ENCODE measurements at regions not wholly inside any gene's neighbourhood (a gene's known extent, or its start where the extent isn't known, plus 50 kb on each side); places are given as distances from the start of the nearest gene placed in this dataset.

- peak; percentile 28 for DNase-seq (ENCODE audit: low read depth)
- H3K4me3 ChIP-seq (ENCODE audit: low read depth, low read length), result no peak overlapping the region
- TF ChIP-seq CTCF (IDR thresholded peaks at IDR 0.05; ENCODE audit: insufficient read depth, low read length), result no peak
These were observed 61.8 kb upstream of the MAMDC2 start for GRCh38 chr9:69981686-69982445.

GRCh38 chr9:69984831-69985230 lies 58.8 kb upstream of the MAMDC2 start:
- H3K4me3 ChIP-seq (ENCODE audit: low read depth, low read length), result no peak overlapping the region
- DNase-seq (ENCODE audit: low read depth), result no peak
- TF ChIP-seq CTCF (IDR thresholded peaks at IDR 0.05; ENCODE audit: insufficient read depth, low read length), result no peak

- DNase-seq (ENCODE audit: low read depth), result no peak
- no peak overlapping the region for H3K4me3 ChIP-seq (ENCODE audit: low read depth, low read length)
- TF ChIP-seq CTCF (IDR thresholded peaks at IDR 0.05; ENCODE audit: insufficient read depth, low read length), result no peak
These were observed 57.7 kb upstream of the MAMDC2 start for GRCh38 chr9:69985971-69986370.

- no peak overlapping the region for H3K4me3 ChIP-seq (ENCODE audit: low read depth, low read length)
- DNase-seq (ENCODE audit: low read depth), result no peak
- no peak for TF ChIP-seq CTCF (IDR thresholded peaks at IDR 0.05; ENCODE audit: insufficient read depth, low read length)
These were observed 56.7 kb upstream of the MAMDC2 start for GRCh38 chr9:69986970-69987369.

GRCh38 chr9:69987457-69987856 lies 56.2 kb upstream of the MAMDC2 start:
- DNase-seq (ENCODE audit: low read depth), result no peak
- TF ChIP-seq CTCF (IDR thresholded peaks at IDR 0.05; ENCODE audit: insufficient read depth, low read length), result no peak
- H3K4me3 ChIP-seq (ENCODE audit: low read depth, low read length), result no peak overlapping the region

- TF ChIP-seq CTCF (IDR thresholded peaks at IDR 0.05; ENCODE audit: insufficient read depth, low read length), result no peak
- no peak for DNase-seq (ENCODE audit: low read depth)
These were observed 50.5 kb upstream of the MAMDC2 start for GRCh38 chr9:69993110-69993509.

More at GRCh38 chr9:69993110-69993509, 50.5 kb upstream of the MAMDC2 start:
- no peak overlapping the region for H3K4me3 ChIP-seq (ENCODE audit: low read depth, low read length)
